ENCODE measurements at regions not wholly inside any gene's neighbourhood (a gene's known extent, or its start where the extent isn't known, plus 50 kb on each side); places are given as distances from the start of the nearest gene placed in this dataset.

GRCh38 chr2:38474021-38474456, 97.0 kb upstream of the ATL2 start:
- no peak overlapping the region for H3K4me3 ChIP-seq (replicated peaks in 1 of 2; ENCODE audit: low read depth in 1 of 2, low read length in 2 of 2)
- ChIA-PET POLR2A (no interaction called here), RAD21 (ENCODE audit: low non-redundant PET in 1 of 2, low total read pairs in 2 of 2, uncharacterized antibody in 2 of 2, unreplicated experiment in 2 of 2) (no interaction called here), CTCF (interaction anchor here (2.0 kb wide), 1 partner anchor 8 kb away, joined by 5 read pairs; no protein-coding TSS in a partner anchor)
- TF ChIP-seq MAX (IDR thresholded peaks at IDR 0.05) (no peak), ZFX (IDR thresholded peaks at IDR 0.05) (no peak), EZH2 (IDR thresholded peaks at IDR 0.05) (no peak), ELF1 (IDR thresholded peaks at IDR 0.05; ENCODE audit: borderline replicate concordance, low read depth) (no peak), ZNF274 (IDR thresholded peaks at IDR 0.05; ENCODE audit: low read depth, low read length) (no peak)
- TF ChIP-seq, protein P1, sequence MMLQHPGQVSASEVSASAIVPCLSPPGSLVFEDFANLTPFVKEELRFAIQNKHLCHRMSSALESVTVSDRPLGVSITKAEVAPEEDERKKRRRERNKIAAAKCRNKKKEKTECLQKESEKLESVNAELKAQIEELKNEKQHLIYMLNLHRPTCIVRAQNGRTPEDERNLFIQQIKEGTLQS (IDR thresholded peaks at IDR 0.05): no peak
- no peaks in the 10 kb centered on the region for H3K9me3 ChIP-seq (ENCODE audit: control insufficient read depth in 1 of 2, insufficient read depth in 1 of 2, low read depth in 1 of 2, low read length in 2 of 2)
- H4K20me1 ChIP-seq (ENCODE audit: insufficient read depth): no peaks in the 10 kb centered on the region
- no peaks in the 10 kb centered on the region for H3K9me2 ChIP-seq (ENCODE audit: insufficient read depth)
- no peaks in the 10 kb centered on the region for H3K4me1 ChIP-seq (ENCODE audit: control insufficient read depth in 1 of 2, insufficient read depth in 2 of 2, low read length in 2 of 2)
- H3K9ac ChIP-seq (ENCODE audit: low read length): no peak overlapping the region
- BruUV-seq (replicated peaks): no TSS peak
- peaks cover 5% of the 10 kb centered on the region; the same call in 1 of the 2 replicates for H3K27me3 ChIP-seq (ENCODE audit: insufficient read depth, low read length)
- no peak overlapping the region for H3K4me2 ChIP-seq (ENCODE audit: low read length)
- ATAC-seq (no peak), DNase-seq (ENCODE audit: low read depth, low spot score) (no peak)
- H2AFZ ChIP-seq (ENCODE audit: low read depth, low read length, poor library complexity, severe bottlenecking): no peak overlapping the region
- H3K27ac ChIP-seq (ENCODE audit: low read depth, low read length): no peak overlapping the region
- no peaks in the 10 kb centered on the region for H3K79me2 ChIP-seq (ENCODE audit: insufficient read depth, low read length)
- intact Hi-C loops (cut with micrococcal nuclease): no loop called here
- no peaks in the 10 kb centered on the region for H3K36me3 ChIP-seq (ENCODE audit: control insufficient read depth in 1 of 2, insufficient read depth in 2 of 2, low read length in 2 of 2)

DNA sequence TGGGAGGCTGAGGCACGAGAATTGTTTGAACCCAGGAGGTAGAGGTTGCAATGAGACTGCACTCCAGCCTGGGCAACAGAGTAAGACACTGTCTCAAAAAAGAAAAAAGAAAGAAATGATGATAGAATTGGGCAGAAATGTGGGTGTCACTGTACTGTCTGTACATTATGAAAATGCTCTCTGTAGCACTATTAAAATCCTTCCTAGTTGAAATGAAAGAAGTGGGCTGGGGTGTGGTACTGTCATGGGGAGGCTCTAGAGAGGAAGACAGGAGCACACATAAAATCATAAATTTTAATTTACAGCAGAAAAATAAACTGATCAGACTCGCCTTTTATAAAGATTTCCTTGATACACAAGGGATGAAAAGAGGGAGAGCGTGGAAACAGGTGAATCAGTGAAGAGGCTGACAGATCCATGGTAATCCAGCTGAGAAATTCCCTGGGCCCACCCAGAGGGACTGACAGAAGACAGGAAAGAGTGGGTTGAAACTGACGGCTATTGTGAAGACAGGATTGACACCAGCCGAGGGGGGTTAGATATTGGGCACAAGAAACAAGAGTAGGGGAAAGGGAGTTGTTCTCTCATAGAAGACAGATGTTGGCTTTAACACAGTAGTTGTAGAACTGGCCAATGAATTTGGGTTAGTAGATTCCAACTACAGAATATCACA, 96.4 kb upstream of the ATL2 start:
- BruUV-seq (replicated peaks): no TSS peak
- DNase-seq (ENCODE audit: low read depth, low spot score): no peak
- CTCF ChIA-PET: interaction anchor here (2.0 kb wide), 1 partner anchor 8 kb away, joined by 5 read pairs; no protein-coding TSS in a partner anchor
- H3K4me2 ChIP-seq (ENCODE audit: low read length): no peak overlapping the region
- POLR2A ChIA-PET: no interaction called here
- H3K27ac ChIP-seq (ENCODE audit: low read depth, low read length): no peak overlapping the region
- H3K79me2 ChIP-seq (ENCODE audit: insufficient read depth, low read length): no peaks in the 10 kb centered on the region
- RAD21 ChIA-PET (ENCODE audit: low non-redundant PET in 1 of 2, low total read pairs in 2 of 2, uncharacterized antibody in 2 of 2, unreplicated experiment in 2 of 2): no interaction called here
- no peaks in the 10 kb centered on the region for H3K9me3 ChIP-seq (ENCODE audit: control insufficient read depth in 1 of 2, insufficient read depth in 1 of 2, low read depth in 1 of 2, low read length in 2 of 2)
- no peaks in the 10 kb centered on the region for H3K4me1 ChIP-seq (ENCODE audit: control insufficient read depth in 1 of 2, insufficient read depth in 2 of 2, low read length in 2 of 2)
- intact Hi-C loops (cut with micrococcal nuclease): no loop called here
- no peak overlapping the region for H3K9ac ChIP-seq (ENCODE audit: low read length)
- peaks cover 5% of the 10 kb centered on the region; the same call in 1 of the 2 replicates for H3K27me3 ChIP-seq (ENCODE audit: insufficient read depth, low read length)
- no peak overlapping the region for H3K4me3 ChIP-seq (replicated peaks in 1 of 2; ENCODE audit: low read depth in 1 of 2, low read length in 2 of 2)
- H4K20me1 ChIP-seq (ENCODE audit: insufficient read depth): no peaks in the 10 kb centered on the region
- no peaks in the 10 kb centered on the region for H3K9me2 ChIP-seq (ENCODE audit: insufficient read depth)
- no peaks in the 10 kb centered on the region for H3K36me3 ChIP-seq (ENCODE audit: control insufficient read depth in 1 of 2, insufficient read depth in 2 of 2, low read length in 2 of 2)
- ATAC-seq: no peak
- H2AFZ ChIP-seq (ENCODE audit: low read depth, low read length, poor library complexity, severe bottlenecking): no peak overlapping the region
- TF ChIP-seq CTCF (IDR thresholded peaks at IDR 0.05 in 2 of 3, conservative IDR thresholded peaks at IDR 0.05 in 1 of 3; ENCODE audit: borderline replicate concordance in 1 of 3, insufficient read depth in 1 of 3, low read depth in 2 of 3, low read length in 2 of 3) (no peak), ZNF274 (IDR thresholded peaks at IDR 0.05; ENCODE audit: low read depth, low read length) (no peak), EZH2phosphoT487 (IDR thresholded peaks at IDR 0.05; ENCODE audit: borderline replicate concordance) (no peak), YY1 (IDR thresholded peaks at IDR 0.05; ENCODE audit: extremely low read depth, insufficient replicate concordance, low read depth, low read length) (no peak), JUND (IDR thresholded peaks at IDR 0.05) (no peak), EGR1 (IDR thresholded peaks at IDR 0.05; ENCODE audit: low read depth) (no peak), ZFX (IDR thresholded peaks at IDR 0.05) (no peak), ELF1 (IDR thresholded peaks at IDR 0.05; ENCODE audit: borderline replicate concordance, low read depth) (no peak)
- TF ChIP-seq, protein P1 (IDR thresholded peaks at IDR 0.05): no peak
- TF ChIP-seq, protein P2, sequence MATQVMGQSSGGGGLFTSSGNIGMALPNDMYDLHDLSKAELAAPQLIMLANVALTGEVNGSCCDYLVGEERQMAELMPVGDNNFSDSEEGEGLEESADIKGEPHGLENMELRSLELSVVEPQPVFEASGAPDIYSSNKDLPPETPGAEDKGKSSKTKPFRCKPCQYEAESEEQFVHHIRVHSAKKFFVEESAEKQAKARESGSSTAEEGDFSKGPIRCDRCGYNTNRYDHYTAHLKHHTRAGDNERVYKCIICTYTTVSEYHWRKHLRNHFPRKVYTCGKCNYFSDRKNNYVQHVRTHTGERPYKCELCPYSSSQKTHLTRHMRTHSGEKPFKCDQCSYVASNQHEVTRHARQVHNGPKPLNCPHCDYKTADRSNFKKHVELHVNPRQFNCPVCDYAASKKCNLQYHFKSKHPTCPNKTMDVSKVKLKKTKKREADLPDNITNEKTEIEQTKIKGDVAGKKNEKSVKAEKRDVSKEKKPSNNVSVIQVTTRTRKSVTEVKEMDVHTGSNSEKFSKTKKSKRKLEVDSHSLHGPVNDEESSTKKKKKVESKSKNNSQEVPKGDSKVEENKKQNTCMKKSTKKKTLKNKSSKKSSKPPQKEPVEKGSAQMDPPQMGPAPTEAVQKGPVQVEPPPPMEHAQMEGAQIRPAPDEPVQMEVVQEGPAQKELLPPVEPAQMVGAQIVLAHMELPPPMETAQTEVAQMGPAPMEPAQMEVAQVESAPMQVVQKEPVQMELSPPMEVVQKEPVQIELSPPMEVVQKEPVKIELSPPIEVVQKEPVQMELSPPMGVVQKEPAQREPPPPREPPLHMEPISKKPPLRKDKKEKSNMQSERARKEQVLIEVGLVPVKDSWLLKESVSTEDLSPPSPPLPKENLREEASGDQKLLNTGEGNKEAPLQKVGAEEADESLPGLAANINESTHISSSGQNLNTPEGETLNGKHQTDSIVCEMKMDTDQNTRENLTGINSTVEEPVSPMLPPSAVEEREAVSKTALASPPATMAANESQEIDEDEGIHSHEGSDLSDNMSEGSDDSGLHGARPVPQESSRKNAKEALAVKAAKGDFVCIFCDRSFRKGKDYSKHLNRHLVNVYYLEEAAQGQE (IDR thresholded peaks at IDR 0.05; ENCODE audit: low read depth): no peak
